H1 (cell line): ENCODE measurements at regions not wholly inside any gene's neighbourhood (a gene's known extent, or its start where the extent isn't known, plus 50 kb on each side); places are given as distances from the start of the nearest gene placed in this dataset.
A peak's percentile ranks its signal among the peaks of the same experiment; 100 is the strongest.

Experiments used
- CTCF ChIA-PET: fragments of 300-600 bp; sonication (Branson Sonifier 250); formaldehyde crosslinking; loops from one replicate; lab custom pipeline; 2021; ENCODE audit not compliant: partially characterized antibody; lab: Charles Lee
- POLR2A ChIA-PET: fragments of 300-600 bp; sonication (Branson Sonifier 250); formaldehyde crosslinking; loops from one replicate; lab custom pipeline; 2021; ENCODE audit warnings: inconsistent platforms; ENCODE audit not compliant: partially characterized antibody; lab: Charles Lee
- DNase-seq, 2 experiments: peaks; one replicate each; pipeline versions ENCODE4 v3.0.0 to v3.0.0-alpha.2; 2010 to 2022; ENCODE audit warnings: low spot score in 2 of 2, low read depth in 1 of 2, mixed read lengths in 1 of 2
- FAIRE-seq: peaks from 2 replicates; lab custom pipeline; 2011; peaks lifted over from hg19 to GRCh38; lab: Jason Lieb, UNC
- H2AFZ ChIP-seq: 2 replicates; pipeline ENCODE4 v1.8.1; 2012; ENCODE audit warnings: low read length, inconsistent platforms
- H2AK5ac ChIP-seq: 2 replicates; pipeline ENCODE4 v1.6.1; 2013; ENCODE audit warnings: low read depth, low read length
- H2BK120ac ChIP-seq: replicated peaks from 2 replicates; pipeline ENCODE3; 2013; ENCODE audit warnings: low read depth, low read length, inconsistent platforms
- H2BK12ac ChIP-seq: 2 replicates; pipeline ENCODE4 v1.6.1; 2013; ENCODE audit warnings: low read depth, low read length
- H2BK15ac ChIP-seq: 2 replicates; pipeline ENCODE4 v1.6.1; 2013; ENCODE audit warnings: low read length
- H2BK20ac ChIP-seq: 2 replicates; pipeline ENCODE4 v1.6.1; 2013; ENCODE audit warnings: low read length
- H2BK5ac ChIP-seq: 2 replicates; pipeline ENCODE4 v1.6.1; 2013; ENCODE audit warnings: low read depth, low read length
- H3K14ac ChIP-seq: 2 replicates; pipeline ENCODE4 v1.6.1; 2013; ENCODE audit warnings: inconsistent platforms; ENCODE audit not compliant: insufficient read length
- H3K18ac ChIP-seq: 2 replicates; pipeline ENCODE4 v1.6.1; 2013; ENCODE audit warnings: low read length; ENCODE audit errors: extremely low read depth
- H3K23ac ChIP-seq: 2 replicates; pipeline ENCODE4 v1.6.1; 2013; ENCODE audit warnings: inconsistent platforms; ENCODE audit not compliant: insufficient read length
- H3K23me2 ChIP-seq: 2 replicates; pipeline ENCODE4 v1.6.1; 2013; ENCODE audit warnings: low read depth, low read length
- H3K27ac ChIP-seq: 2 replicates; pipeline ENCODE4 v1.6.1; 2011; ENCODE audit warnings: low read depth, low read length, inconsistent platforms
- H3K27me3 ChIP-seq, 4 experiments: replicated peaks in 1 of 4; 1 replicate in 1 of 4; 2 replicates in 3 of 4; pipeline versions ENCODE4 v1.6.1 to v1.8.1; 2011 to 2013; ENCODE audit warnings: low read length in 3 of 4, mild to moderate bottlenecking in 3 of 4, inconsistent platforms in 2 of 4, mixed read lengths in 2 of 4, moderate library complexity in 1 of 4; ENCODE audit not compliant: control insufficient read depth in 3 of 4, insufficient read depth in 3 of 4; ENCODE audit errors: extremely low read depth in 1 of 4
- H3K36me3 ChIP-seq, 4 experiments: 2 replicates each; pipeline versions ENCODE4 v1.6.1 to v1.8.1; 2011 to 2013; ENCODE audit warnings: mild to moderate bottlenecking in 4 of 4, low read length in 3 of 4, moderate library complexity in 2 of 4, control low read depth in 1 of 4, inconsistent platforms in 1 of 4; ENCODE audit not compliant: insufficient read depth in 4 of 4, control insufficient read depth in 2 of 4
- H3K4ac ChIP-seq: replicated peaks from 2 replicates; pipeline ENCODE3; 2013; ENCODE audit warnings: low read length, low read depth, mixed read lengths, inconsistent platforms; ENCODE audit not compliant: insufficient read length
- H3K4me1 ChIP-seq, 4 experiments: replicated peaks in 1 of 4; 1 replicate in 1 of 4; 2 replicates in 3 of 4; pipeline versions ENCODE4 v1.6.1 to v1.8.1; 2011 to 2013; ENCODE audit warnings: low read length in 3 of 4, inconsistent platforms in 2 of 4, mixed read lengths in 1 of 4; ENCODE audit not compliant: insufficient read depth in 4 of 4, control insufficient read depth in 3 of 4
- H3K4me2 ChIP-seq, 2 experiments: 2 replicates each; pipeline versions ENCODE4 v1.6.1 to v1.8.1; 2011 to 2013; ENCODE audit warnings: low read depth in 2 of 2, low read length in 2 of 2, control low read depth in 1 of 2, inconsistent platforms in 1 of 2, mild to moderate bottlenecking in 1 of 2; ENCODE audit not compliant: insufficient read depth in 1 of 2
- H3K4me3 ChIP-seq, 4 experiments: fragments of 200-600, 300-600 bp in 1 of 4; sonication (generic), shearing (Covaris generic), sonication (Bioruptor Twin) in 1 of 4; 2 replicates each; pipeline versions ENCODE4 v1.5.1 to v1.8.1; 2011 to 2016; ENCODE audit warnings: low read length in 4 of 4, low read depth in 3 of 4, control low read depth in 2 of 4, inconsistent platforms in 2 of 4, mild to moderate bottlenecking in 2 of 4, mixed read lengths in 1 of 4, moderate library complexity in 1 of 4; ENCODE audit not compliant: insufficient read depth in 2 of 4; ENCODE audit errors: extremely low read depth in 1 of 4
- H3K56ac ChIP-seq: replicated peaks from 2 replicates; pipeline ENCODE3; 2013; ENCODE audit warnings: low read depth, mild to moderate bottlenecking, mixed read lengths, low read length, inconsistent platforms; ENCODE audit not compliant: insufficient read length
- H3K79me1 ChIP-seq: 2 replicates; pipeline ENCODE4 v1.6.1; 2013; ENCODE audit warnings: low read depth, low read length, control low read depth
- H3K79me2 ChIP-seq, 2 experiments: 2 replicates each; pipeline versions ENCODE4 v1.6.1 to v1.8.1; 2012 to 2013; ENCODE audit warnings: low read length in 2 of 2, mild to moderate bottlenecking in 2 of 2, inconsistent platforms in 1 of 2; ENCODE audit not compliant: insufficient read depth in 2 of 2, control insufficient read depth in 1 of 2
- H3K9ac ChIP-seq, 4 experiments: replicated peaks in 1 of 4; 1 replicate in 1 of 4; 2 replicates in 3 of 4; pipeline versions ENCODE4 v1.6.1 to v1.8.1; 2011 to 2013; ENCODE audit warnings: low read depth in 3 of 4, low read length in 3 of 4, control low read depth in 2 of 4, mild to moderate bottlenecking in 2 of 4, moderate library complexity in 2 of 4, inconsistent platforms in 1 of 4; ENCODE audit errors: extremely low read depth in 1 of 4
- H3K9me3 ChIP-seq, 2 experiments: 2 replicates each; pipeline versions ENCODE4 v1.6.1 to v1.8.1; 2012 to 2013; ENCODE audit warnings: mild to moderate bottlenecking in 2 of 2, moderate library complexity in 2 of 2, control low read depth in 1 of 2, inconsistent platforms in 1 of 2, low read depth in 1 of 2, low read length in 1 of 2, mixed read lengths in 1 of 2; ENCODE audit not compliant: insufficient read depth in 2 of 2
- H4K20me1 ChIP-seq, 2 experiments: replicated peaks in 1 of 2; 2 replicates each; pipeline versions ENCODE3 to v1.8.1; 2011 to 2013; ENCODE audit warnings: inconsistent platforms in 2 of 2, low read length in 2 of 2, mild to moderate bottlenecking in 1 of 2; ENCODE audit not compliant: insufficient read depth in 2 of 2, control insufficient read depth in 1 of 2
- H4K5ac ChIP-seq: 2 replicates; pipeline ENCODE4 v1.6.1; 2013; ENCODE audit warnings: low read length, low read depth, mixed read lengths, inconsistent platforms; ENCODE audit not compliant: insufficient read length
- H4K8ac ChIP-seq: 2 replicates; pipeline ENCODE4 v1.8.0; 2013; ENCODE audit warnings: mild to moderate bottlenecking, moderate library complexity, low read length, inconsistent platforms; ENCODE audit not compliant: insufficient read depth; ENCODE audit errors: extremely low read depth
- H4K91ac ChIP-seq: replicated peaks from 2 replicates; pipeline ENCODE3; 2013; ENCODE audit warnings: low read length, mixed read lengths, inconsistent platforms; ENCODE audit not compliant: insufficient read length
- GABPA ChIP-seq: IDR thresholded peaks from 2 replicates; pipeline ENCODE4 v1.6.1; 2011; ENCODE audit warnings: mild to moderate bottlenecking, low read length, moderate library complexity, borderline replicate concordance; ENCODE audit not compliant: insufficient read depth
- SIX5 ChIP-seq: IDR thresholded peaks from 2 replicates; pipeline ENCODE4 v1.6.1; 2011; ENCODE audit warnings: mild to moderate bottlenecking, low read depth, low read length
- SP1 ChIP-seq: IDR thresholded peaks from 2 replicates; pipeline ENCODE4 v1.6.1; 2011; ENCODE audit warnings: low read depth, low read length
- WGBS, 2 experiments: shearing (Covaris generic) in 1 of 2; methylation state at CpG; one replicate each; pipeline versions ENCODE4 v1.1.6 to v1.1.7; 2013 to 2015; ENCODE audit warnings: low lambda C conversion rate in 2 of 2, mixed read lengths in 2 of 2, inconsistent platforms in 1 of 2, low coverage in 1 of 2, missing lambda C conversion rate in 1 of 2; ENCODE audit not compliant: insufficient replicate concordance in 2 of 2, insufficient coverage in 1 of 2, insufficient read length in 1 of 2; ENCODE audit errors: extremely low coverage in 1 of 2, missing lambda C conversion rate in 1 of 2; 5-methylcytosine and 5-hydroxymethylcytosine counted together

DNA sequence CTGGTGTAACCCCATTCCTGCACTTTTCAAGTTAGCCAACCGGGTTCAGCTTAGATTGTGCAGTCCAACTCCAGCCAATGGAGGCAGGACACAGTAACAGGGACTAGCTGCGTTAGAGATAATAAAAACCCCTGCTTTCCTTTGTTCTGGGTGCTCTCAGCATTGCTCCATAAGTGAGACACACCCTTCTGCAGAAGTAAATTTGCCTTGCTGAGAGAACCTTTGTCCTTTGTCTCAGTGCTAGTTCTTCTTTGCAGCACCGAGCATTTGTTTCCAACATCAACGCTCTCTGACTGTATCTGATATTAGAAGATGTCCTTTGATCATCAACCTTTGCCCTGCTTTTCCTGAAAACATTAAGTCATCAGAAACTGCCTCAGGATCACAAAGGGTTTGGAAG lies 169.5 kb upstream of the OR13F1 start:
- POLR2A ChIA-PET, result no interaction called here
- Histone ChIP-seq H2AFZ (peak overlapping the region; percentile 87; the same call in 1 of the 2 replicates), H3K18ac (no peak overlapping the region), H3K14ac (no peak overlapping the region), H4K8ac (no peak overlapping the region), H3K4ac (no peak overlapping the region), H3K36me3 (no peaks in the 10 kb centered on the region), H3K27me3 (no peaks in the 10 kb centered on the region), H2BK5ac (no peak overlapping the region), H3K79me2 (no peaks in the 10 kb centered on the region), H2BK120ac (no peak overlapping the region), H3K27ac (no peak overlapping the region), H3K9me3 (no peaks in the 10 kb centered on the region), H3K4me3 (no peak overlapping the region), H4K91ac (no peak overlapping the region), H3K9ac (no peak overlapping the region), H3K4me2 (no peak overlapping the region), H3K4me1 (peaks cover 0 to 10% (median under 1%) of the 10 kb centered on the region in 4 experiments; a peak in 2 of 7 replicates), H2BK15ac (no peak overlapping the region), H2AK5ac (no peak overlapping the region), H3K23ac (no peak overlapping the region), H3K56ac (no peak overlapping the region), H3K79me1 (no peaks in the 10 kb centered on the region), H3K23me2 (no peaks in the 10 kb centered on the region), H2BK12ac (no peak overlapping the region), H4K5ac (no peak overlapping the region), H4K20me1 (no peaks in the 10 kb centered on the region), H2BK20ac (no peak overlapping the region)
- FAIRE-seq, result no peak
- CTCF ChIA-PET, result interaction anchor here (0.7 kb wide), 1 partner anchor 64 kb away, joined by 3 read pairs; no protein-coding TSS in a partner anchor
- DNase-seq, result no peak
- 91% methylated on average over 4 of the region's 4 CpGs; no CpG with 5 or more reads in 1 of the 2 experiments for WGBS, 2 experiments
- TF ChIP-seq SIX5 (no peak), GABPA (no peak), SP1 (no peak)
